ENCODE measurements at regions not wholly inside any gene's neighbourhood (a gene's known extent, or its start where the extent isn't known, plus 50 kb on each side); places are given as distances from the start of the nearest gene placed in this dataset.

GRCh38 chr5:40046792-40047191, 622.0 kb upstream of the DAB2 start:
- DNase-seq (ENCODE audit: low read depth), result peak; percentile 53

- DNase-seq (ENCODE audit: low read depth), result no peak
Measured at GRCh38 chr5:40045429-40045828, 620.6 kb upstream of the DAB2 start.

GRCh38 chr5:40043916-40044315, 619.1 kb upstream of the DAB2 start:
- DNase-seq (ENCODE audit: low read depth), result no peak

- no peak for DNase-seq (ENCODE audit: low read depth)
Measured at GRCh38 chr5:40041452-40041851, 616.7 kb upstream of the DAB2 start.

GRCh38 chr5:40037713-40038112, 612.9 kb upstream of the DAB2 start:
- no peak for DNase-seq (ENCODE audit: low read depth)

- DNase-seq (ENCODE audit: low read depth), result no peak
Measured at GRCh38 chr5:40034441-40034840, 609.7 kb upstream of the DAB2 start.

GRCh38 chr5:40033411-40033810, 608.6 kb upstream of the DAB2 start:
- no peak for DNase-seq (ENCODE audit: low read depth)

GRCh38 chr5:40033009-40033408, 608.2 kb upstream of the DAB2 start:
- DNase-seq (ENCODE audit: low read depth), result no peak

GRCh38 chr5:40030661-40031060, 605.9 kb upstream of the DAB2 start:
- DNase-seq (ENCODE audit: low read depth), result no peak

GRCh38 chr5:40029711-40030495, 605.1 kb upstream of the DAB2 start:
- no peak for DNase-seq (ENCODE audit: low read depth)

GRCh38 chr5:40027400-40027799, 602.6 kb upstream of the DAB2 start:
- DNase-seq (ENCODE audit: low read depth), result no peak

- DNase-seq (ENCODE audit: low read depth), result no peak
Measured at GRCh38 chr5:40025586-40025985, 600.8 kb upstream of the DAB2 start.

- DNase-seq (ENCODE audit: low read depth), result no peak
Measured at GRCh38 chr5:40022057-40022456, 597.3 kb upstream of the DAB2 start.

GRCh38 chr5:40021007-40021406, 596.2 kb upstream of the DAB2 start:
- no peak for DNase-seq (ENCODE audit: low read depth)

GRCh38 chr5:40017918-40018317, 593.1 kb upstream of the DAB2 start:
- no peak for DNase-seq (ENCODE audit: low read depth)

GRCh38 chr5:40017135-40017534, 592.4 kb upstream of the DAB2 start:
- DNase-seq (ENCODE audit: low read depth), result no peak

GRCh38 chr5:40010436-40010835, 585.7 kb upstream of the DAB2 start:
- DNase-seq (ENCODE audit: low read depth), result no peak

GRCh38 chr5:40006260-40006659, 581.5 kb upstream of the DAB2 start:
- no peak for DNase-seq (ENCODE audit: low read depth)

- no peak for DNase-seq (ENCODE audit: low read depth)
Measured at GRCh38 chr5:40001796-40002195, 577.0 kb upstream of the DAB2 start.

GRCh38 chr5:39998518-39998917, 573.7 kb upstream of the DAB2 start:
- peak; percentile 45 for DNase-seq (ENCODE audit: low read depth)

- DNase-seq (ENCODE audit: low read depth), result no peak
Measured at GRCh38 chr5:39995990-39996389, 571.2 kb upstream of the DAB2 start.

GRCh38 chr5:39992617-39993202, 567.9 kb upstream of the DAB2 start:
- peak; percentile 9 for DNase-seq (ENCODE audit: low read depth)

GRCh38 chr5:39986614-39987013, 561.8 kb upstream of the DAB2 start:
- no peak for DNase-seq (ENCODE audit: low read depth)

GRCh38 chr5:39980056-39980455, 555.3 kb upstream of the DAB2 start:
- DNase-seq (ENCODE audit: low read depth), result no peak
